NOMO-1 (cell line): ENCODE measurements at regions not wholly inside any gene's neighbourhood (a gene's known extent, or its start where the extent isn't known, plus 50 kb on each side); places are given as distances from the start of the nearest gene placed in this dataset.
"Not testable (repeated sequence)": the region's sequence is repeated elsewhere in the genome, so short reads cannot be mapped to it uniquely, and the experiment has no call there.

Experiments used
- DNase-seq, 2 experiments: peaks; one replicate each; lab custom pipeline; 2025; ENCODE audit not compliant: unreplicated experiment in 2 of 2; lab: John Stamatoyannopoulos, UW

GRCh38 chr7:69114374-69114773 lies 483.9 kb upstream of the AUTS2 start:
- no peak for DNase-seq

- DNase-seq, result no peak
Observed at GRCh38 chr7:69115788-69116187, 482.5 kb upstream of the AUTS2 start.

GRCh38 chr7:69116196-69116595 lies 482.1 kb upstream of the AUTS2 start:
- not testable (repeated sequence) for DNase-seq

- DNase-seq, result no peak
Observed at GRCh38 chr7:69122953-69123352, 475.3 kb upstream of the AUTS2 start.

- no peak for DNase-seq
Observed at GRCh38 chr7:69126896-69127479, 471.3 kb upstream of the AUTS2 start.

GRCh38 chr7:69129524-69129923 lies 468.8 kb upstream of the AUTS2 start:
- no peak for DNase-seq

GRCh38 chr7:69129951-69130350 lies 468.3 kb upstream of the AUTS2 start:
- no peak for DNase-seq

GRCh38 chr7:69130396-69130795 lies 467.9 kb upstream of the AUTS2 start:
- DNase-seq, result no peak

- no peak for DNase-seq
Observed at GRCh38 chr7:69134316-69134715, 464.0 kb upstream of the AUTS2 start.

GRCh38 chr7:69147631-69148030 lies 450.6 kb upstream of the AUTS2 start:
- no peak for DNase-seq

GRCh38 chr7:69149804-69150782 lies 448.2 kb upstream of the AUTS2 start:
- DNase-seq, result no peak

GRCh38 chr7:69162326-69162725 lies 435.9 kb upstream of the AUTS2 start:
- no peak for DNase-seq

- DNase-seq, result no peak
Observed at GRCh38 chr7:69162931-69163670, 435.2 kb upstream of the AUTS2 start.

GRCh38 chr7:69166979-69167516 lies 431.2 kb upstream of the AUTS2 start:
- no peak for DNase-seq

- DNase-seq, result no peak
Observed at GRCh38 chr7:69169386-69169785, 428.9 kb upstream of the AUTS2 start.

GRCh38 chr7:69172357-69173077 lies 425.8 kb upstream of the AUTS2 start:
- DNase-seq, result no peak

- DNase-seq, result no peak
Observed at GRCh38 chr7:69173341-69173740, 424.9 kb upstream of the AUTS2 start.

GRCh38 chr7:69173846-69174245 lies 424.4 kb upstream of the AUTS2 start:
- DNase-seq, result no peak

- no peak for DNase-seq
Observed at GRCh38 chr7:69176841-69177240, 421.4 kb upstream of the AUTS2 start.

- no peak for DNase-seq
Observed at GRCh38 chr7:69177461-69177861, 420.8 kb upstream of the AUTS2 start.
